Thyroid gland (tissue), 4 donors: ENCODE measurements at regions not wholly inside any gene's neighbourhood (a gene's known extent, or its start where the extent isn't known, plus 50 kb on each side); places are given as distances from the start of the nearest gene placed in this dataset.

Source experiments
- DNase-seq, 2 donors: peaks; one replicate each; pipeline ENCODE4 v3.0.0-alpha.2; 2019
- H3K27ac ChIP-seq, 3 donors: fragments of 200-600 bp; sonication (generic); 1 replicate in 2 of 3; 2 replicates in 1 of 3; pipeline ENCODE4 v1.5.1; 2016 to 2019; ENCODE audit warnings: mild to moderate bottlenecking in 1 of 3, moderate library complexity in 1 of 3
- H3K27me3 ChIP-seq: fragments of 200-600 bp; sonication (generic); one replicate; pipeline ENCODE4 v1.5.1; 2019
- H3K36me3 ChIP-seq, 2 donors: fragments of 200-600 bp; sonication (generic); one replicate each; pipeline ENCODE4 v1.5.1; 2016 to 2019
- H3K4me1 ChIP-seq, 2 donors: fragments of 200-600 bp; sonication (generic); one replicate each; pipeline ENCODE4 v1.5.1; 2017 to 2019
- H3K4me3 ChIP-seq, 3 donors: fragments of 200-600 bp; sonication (generic); replicated peaks in 1 of 3; 1 replicate in 2 of 3; 2 replicates in 1 of 3; pipeline ENCODE4 v1.5.1; 2016; ENCODE audit warnings: mild to moderate bottlenecking in 1 of 3
- H3K9me3 ChIP-seq: fragments of 200-600 bp; sonication (generic); one replicate; pipeline ENCODE4 v1.5.1; 2017
- POLR2A ChIP-seq, 2 donors: fragments of 450-650 bp; IDR thresholded peaks; one replicate each; pipeline ENCODE4 v1.6.1; 2017; ENCODE audit warnings: antibody characterized with exemption in 2 of 2, mild to moderate bottlenecking in 2 of 2, moderate library complexity in 1 of 2
- WGBS, 2 donors: methylation state at CpG; one replicate each; pipeline ENCODE4 v1.1.5; 2017; 5-methylcytosine and 5-hydroxymethylcytosine counted together
- intact Hi-C: fragments of 100-400 bp; cut with DNase I; formaldehyde crosslinking; loops from one replicate; pipeline ENCODE4 v1.15.1; 2023
- TF ChIP-seq, protein P1 (sequence below), 6 experiments: fragments of 200-600 bp in 3 of 6; fragments of 450-650 bp in 3 of 6; sonication (generic) in 3 of 6; IDR thresholded peaks; one replicate each; pipeline ENCODE4 v1.5.1; 2016 to 2019; ENCODE audit warnings: antibody characterized with exemption in 6 of 6, mild to moderate bottlenecking in 2 of 6, inconsistent platforms in 1 of 6, moderate library complexity in 1 of 6

DNA sequence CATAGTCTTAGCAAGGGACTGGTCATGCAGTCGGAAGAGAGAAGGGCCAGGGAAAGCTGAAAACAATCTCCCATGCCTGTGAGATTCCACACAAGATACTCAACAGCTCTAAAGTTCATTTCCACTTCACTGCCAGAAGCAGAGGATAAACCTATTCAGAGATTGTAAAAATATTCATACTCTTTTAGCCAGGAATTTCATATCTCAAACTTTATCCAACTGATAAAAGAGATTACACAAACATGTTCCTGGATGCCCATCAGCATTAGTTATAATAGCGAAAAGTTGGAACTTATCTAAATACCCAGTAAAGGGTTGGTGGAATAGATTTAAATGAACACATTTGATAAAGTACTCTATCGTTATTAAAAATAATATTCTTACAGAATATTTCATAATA, 75.2 kb upstream of the ARHGEF3 start:
- H3K27ac ChIP-seq = no peak overlapping the region
- WGBS, 2 donors = 64 to 96% methylated on average over 2 to 3 of the region's 3 CpGs
- intact Hi-C loops = no loop called here
- H3K4me1 ChIP-seq = no peaks in the 10 kb centered on the region
- no peaks in the 10 kb centered on the region for H3K9me3 ChIP-seq
- H3K27me3 ChIP-seq = no peaks in the 10 kb centered on the region
- no peaks in the 10 kb centered on the region for H3K36me3 ChIP-seq
- H3K4me3 ChIP-seq = no peak overlapping the region
- TF ChIP-seq, protein P1, sequence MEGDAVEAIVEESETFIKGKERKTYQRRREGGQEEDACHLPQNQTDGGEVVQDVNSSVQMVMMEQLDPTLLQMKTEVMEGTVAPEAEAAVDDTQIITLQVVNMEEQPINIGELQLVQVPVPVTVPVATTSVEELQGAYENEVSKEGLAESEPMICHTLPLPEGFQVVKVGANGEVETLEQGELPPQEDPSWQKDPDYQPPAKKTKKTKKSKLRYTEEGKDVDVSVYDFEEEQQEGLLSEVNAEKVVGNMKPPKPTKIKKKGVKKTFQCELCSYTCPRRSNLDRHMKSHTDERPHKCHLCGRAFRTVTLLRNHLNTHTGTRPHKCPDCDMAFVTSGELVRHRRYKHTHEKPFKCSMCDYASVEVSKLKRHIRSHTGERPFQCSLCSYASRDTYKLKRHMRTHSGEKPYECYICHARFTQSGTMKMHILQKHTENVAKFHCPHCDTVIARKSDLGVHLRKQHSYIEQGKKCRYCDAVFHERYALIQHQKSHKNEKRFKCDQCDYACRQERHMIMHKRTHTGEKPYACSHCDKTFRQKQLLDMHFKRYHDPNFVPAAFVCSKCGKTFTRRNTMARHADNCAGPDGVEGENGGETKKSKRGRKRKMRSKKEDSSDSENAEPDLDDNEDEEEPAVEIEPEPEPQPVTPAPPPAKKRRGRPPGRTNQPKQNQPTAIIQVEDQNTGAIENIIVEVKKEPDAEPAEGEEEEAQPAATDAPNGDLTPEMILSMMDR (IDR thresholded peaks at IDR 0.05) = no peak
- no peak for TF ChIP-seq POLR2A (IDR thresholded peaks at IDR 0.05)
- no peak for DNase-seq

DNA sequence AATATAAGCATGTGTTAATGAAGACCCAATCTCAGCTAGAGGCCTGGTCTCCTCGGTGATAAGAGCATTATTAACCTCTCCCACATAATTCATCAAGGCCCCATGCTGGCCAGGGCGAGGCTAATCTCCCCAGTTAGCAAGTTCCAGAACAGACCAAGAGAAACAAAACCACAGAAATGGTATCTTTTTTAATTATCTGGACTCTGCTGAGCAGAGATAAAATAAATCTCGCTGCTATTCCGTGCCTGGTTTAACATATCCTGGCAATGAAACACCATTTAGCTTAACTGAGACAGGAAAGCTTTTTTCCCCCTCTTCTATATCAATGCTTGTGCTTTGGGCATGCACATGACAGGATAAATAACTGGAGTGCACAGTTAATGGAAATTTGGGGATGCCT, 72.5 kb upstream of the ARHGEF3 start:
- WGBS, 2 donors = 76 to 89% methylated on average over 4 of the region's 4 CpGs

DNA sequence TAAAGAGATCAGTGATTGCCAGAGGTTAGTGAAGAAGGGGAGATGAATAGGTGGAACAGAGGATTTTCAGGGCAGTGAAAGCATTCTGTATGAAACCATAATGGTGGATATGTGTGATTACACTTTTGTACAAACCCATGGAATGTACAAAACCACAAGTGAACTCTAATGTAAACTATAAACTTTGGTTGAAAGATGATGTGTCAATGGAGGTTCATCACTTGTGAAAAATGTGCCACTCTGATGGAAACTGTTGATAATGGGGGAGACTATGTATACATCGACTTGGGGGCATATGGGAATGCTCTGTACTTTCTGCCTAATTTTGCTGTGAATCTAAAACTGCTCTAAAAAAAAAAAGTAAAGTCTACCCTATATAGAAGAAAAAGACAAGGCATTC, 68.7 kb upstream of the ARHGEF3 start:
- Histone ChIP-seq H3K27me3 (no peaks in the 10 kb centered on the region), H3K4me1 (peaks cover 0 to 12% of the 10 kb centered on the region in 2 donors), H3K36me3 (no peaks in the 10 kb centered on the region), H3K9me3 (no peaks in the 10 kb centered on the region), H3K27ac (no peak overlapping the region), H3K4me3 (no peak overlapping the region)
- DNase-seq = no peak
- intact Hi-C loops = no loop called here
- WGBS, 2 donors = 85 to 91% methylated on average over 1 of the region's 1 CpG
- TF ChIP-seq POLR2A (IDR thresholded peaks at IDR 0.05) = no peak
- TF ChIP-seq, protein P1 (IDR thresholded peaks at IDR 0.05) = no peak

More for the DNA sequence above, 72.5 kb upstream of the ARHGEF3 start:
- H3K27me3 ChIP-seq = no peaks in the 10 kb centered on the region
- TF ChIP-seq POLR2A (IDR thresholded peaks at IDR 0.05) = no peak
- TF ChIP-seq, protein P1 (IDR thresholded peaks at IDR 0.05) = no peak
- no peak overlapping the region for H3K4me3 ChIP-seq
- no peaks in the 10 kb centered on the region for H3K9me3 ChIP-seq
- H3K27ac ChIP-seq = no peak overlapping the region
- peaks cover 0 to under 1% of the 10 kb centered on the region in 2 donors for H3K4me1 ChIP-seq
- intact Hi-C loops = no loop called here
- DNase-seq = no peak
- no peaks in the 10 kb centered on the region for H3K36me3 ChIP-seq

GRCh38 chr3:56869157-56869889, 67.6 kb upstream of the ARHGEF3 start:
- Histone ChIP-seq H3K27me3 (no peaks in the 10 kb centered on the region), H3K9me3 (no peaks in the 10 kb centered on the region), H3K4me1 (peaks cover 0 to 12% of the 10 kb centered on the region in 2 donors), H3K36me3 (no peaks in the 10 kb centered on the region), H3K27ac (no peak overlapping the region), H3K4me3 (no peak overlapping the region)
- 60 to 63% methylated on average over 6 of the region's 6 CpGs for WGBS, 2 donors
- DNase-seq = no peak
- TF ChIP-seq, protein P1 (IDR thresholded peaks at IDR 0.05) = no peak
- TF ChIP-seq POLR2A (IDR thresholded peaks at IDR 0.05) = no peak
- intact Hi-C loops = no loop called here

DNA sequence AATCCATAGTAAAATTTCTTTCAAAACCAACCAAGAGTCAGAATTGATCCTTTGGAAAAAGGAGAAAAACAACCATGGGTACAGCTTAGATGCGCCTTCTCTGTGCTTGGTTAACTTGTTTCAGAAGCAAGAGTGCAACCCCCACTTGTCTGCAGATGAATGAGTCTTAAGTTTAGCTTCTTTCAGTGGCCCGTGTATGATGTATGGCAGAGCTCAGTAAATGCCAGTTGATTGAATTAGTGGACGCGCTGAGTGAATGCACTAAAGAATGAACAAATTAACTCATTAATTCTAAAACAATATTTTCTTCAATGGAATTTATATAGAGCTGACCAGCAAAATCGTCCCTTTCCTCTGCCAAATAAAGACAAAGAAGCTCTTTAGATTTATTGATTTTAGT, 67.0 kb upstream of the ARHGEF3 start:
- Histone ChIP-seq H3K9me3 (no peaks in the 10 kb centered on the region), H3K27ac (no peak overlapping the region), H3K27me3 (no peaks in the 10 kb centered on the region), H3K4me1 (peaks cover 0 to 12% of the 10 kb centered on the region in 2 donors), H3K36me3 (no peaks in the 10 kb centered on the region), H3K4me3 (no peak overlapping the region)
- WGBS, 2 donors = 35 to 43% methylated on average over 5 of the region's 5 CpGs
- no peak for DNase-seq
- TF ChIP-seq POLR2A (IDR thresholded peaks at IDR 0.05) = no peak
- TF ChIP-seq, protein P1 (IDR thresholded peaks at IDR 0.05) = no peak
- intact Hi-C loops = no loop called here
